H1 (cell line): ENCODE measurements at regions not wholly inside any gene's neighbourhood (a gene's known extent, or its start where the extent isn't known, plus 50 kb on each side); places are given as distances from the start of the nearest gene placed in this dataset.

Source experiments
- CHD7 ChIP-seq: fragments of 300-600 bp; sonication (generic); IDR thresholded peaks from 2 replicates; pipeline ENCODE4 v1.7.1; 2012; ENCODE audit warnings: low read length, moderate library complexity, mild to moderate bottlenecking, inconsistent platforms; ENCODE audit not compliant: insufficient replicate concordance
- POLR2A ChIP-seq, 2 experiments: IDR thresholded peaks; 1 replicate in 1 of 2; 2 replicates in 1 of 2; pipeline ENCODE4 v1.6.1; 2011; ENCODE audit warnings: low read depth in 2 of 2, low read length in 2 of 2, mild to moderate bottlenecking in 2 of 2; ENCODE audit errors: control extremely low read depth in 1 of 2

DNA sequence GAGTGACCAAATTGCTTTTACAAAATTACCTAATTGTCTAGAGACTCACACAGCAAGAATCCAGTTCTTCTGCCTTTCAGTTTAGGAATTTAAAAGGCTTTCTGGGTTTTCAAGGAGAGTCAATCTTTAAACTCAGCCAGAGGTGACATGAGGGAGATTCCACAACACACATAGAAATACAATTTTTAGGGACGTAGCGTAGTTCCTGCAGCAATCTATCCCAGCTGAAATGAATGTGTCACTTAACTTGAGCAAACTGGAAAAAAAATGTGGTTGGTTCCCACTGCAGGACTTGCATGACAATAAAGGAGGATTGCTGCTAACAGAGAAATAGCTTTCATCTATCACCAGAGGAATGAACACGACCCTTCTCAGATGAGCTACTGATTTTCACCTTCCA lies 269.7 kb downstream of the OTOL1 start (continued):
- TF ChIP-seq CHD7 = no peak
- TF ChIP-seq POLR2A (IDR thresholded peaks at IDR 0.05; ENCODE audit: control extremely low read depth in 1 of 2, low read depth in 2 of 2, low read length in 2 of 2) = no peak
